H1 (cell line): ENCODE measurements at regions not wholly inside any gene's neighbourhood (a gene's known extent, or its start where the extent isn't known, plus 50 kb on each side); places are given as distances from the start of the nearest gene placed in this dataset.

Experiments used
- CTCF ChIP-seq, 3 experiments: IDR thresholded peaks; 1 replicate in 2 of 3; 2 replicates in 1 of 3; pipeline versions ENCODE4 v1.5.1 to v1.6.1; 2011; ENCODE audit warnings: low read length in 3 of 3, mild to moderate bottlenecking in 3 of 3, inconsistent platforms in 2 of 3, low read depth in 1 of 3, moderate library complexity in 1 of 3; ENCODE audit not compliant: insufficient read depth in 1 of 3; ENCODE audit errors: control extremely low read depth in 1 of 3
- EZH2 ChIP-seq: fragments of 200-600 bp; sonication (generic); IDR thresholded peaks from 2 replicates; pipeline ENCODE4 v1.7.1; 2012; ENCODE audit warnings: low read depth, mild to moderate bottlenecking, moderate library complexity, low read length, inconsistent platforms; ENCODE audit not compliant: severe bottlenecking
- POLR2A ChIP-seq, 2 experiments: IDR thresholded peaks; 1 replicate in 1 of 2; 2 replicates in 1 of 2; pipeline ENCODE4 v1.6.1; 2011; ENCODE audit warnings: low read depth in 2 of 2, low read length in 2 of 2, mild to moderate bottlenecking in 2 of 2; ENCODE audit errors: control extremely low read depth in 1 of 2
- USF2 ChIP-seq: IDR thresholded peaks from 2 replicates; pipeline ENCODE4 v1.6.1; 2011; ENCODE audit warnings: low read length, improper control_type of control experiment
- YY1 ChIP-seq: IDR thresholded peaks from 2 replicates; pipeline ENCODE4 v1.6.1; 2011; ENCODE audit warnings: low read depth, mild to moderate bottlenecking, low read length
- TF ChIP-seq, protein P1 (sequence below): IDR thresholded peaks from 2 replicates; pipeline ENCODE4 v1.6.1; 2012; ENCODE audit warnings: inconsistent platforms

- no peak for TF ChIP-seq POLR2A (IDR thresholded peaks at IDR 0.05; ENCODE audit: control extremely low read depth in 1 of 2, low read depth in 2 of 2, low read length in 2 of 2)
- no peak for TF ChIP-seq CTCF (IDR thresholded peaks at IDR 0.05; ENCODE audit: control extremely low read depth in 1 of 3, insufficient read depth in 1 of 3, low read depth in 1 of 3, low read length in 3 of 3)
- no peak for TF ChIP-seq YY1
- TF ChIP-seq EZH2 = no peak
- TF ChIP-seq, protein P1, sequence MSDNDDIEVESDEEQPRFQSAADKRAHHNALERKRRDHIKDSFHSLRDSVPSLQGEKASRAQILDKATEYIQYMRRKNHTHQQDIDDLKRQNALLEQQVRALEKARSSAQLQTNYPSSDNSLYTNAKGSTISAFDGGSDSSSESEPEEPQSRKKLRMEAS = no peak
- no peak for TF ChIP-seq USF2
These were observed 253.7 kb upstream of the HSF2 start for GRCh38 chr6:122145741-122146240.
